PC-9 (cell line): ENCODE measurements at regions not wholly inside any gene's neighbourhood (a gene's known extent, or its start where the extent isn't known, plus 50 kb on each side); places are given as distances from the start of the nearest gene placed in this dataset.

ENCODE experiments used
- BruUV-seq: library from RNA; stranded (reverse); fragments of 400-500 nt; replicated peaks from 2 replicates; lab custom pipeline; 2021; lab: Mats Ljungman, UMichigan
- CTCF ChIA-PET: fragments of 300-600 bp; sonication (Branson Sonifier 250); formaldehyde crosslinking; loops from one replicate; lab custom pipeline; 2022; ENCODE audit warnings: antibody characterized with exemption; lab: Charles Lee
- POLR2A ChIA-PET: fragments of 300-600 bp; sonication (Branson Sonifier 250); formaldehyde crosslinking; loops from one replicate; lab custom pipeline; 2022; ENCODE audit warnings: antibody characterized with exemption; ENCODE audit not compliant: unreplicated experiment; lab: Charles Lee
- DNase-seq, 2 experiments: peaks; one replicate each; pipeline versions ENCODE4 v3.0.0 to v3.0.0-alpha.2; 2015 to 2022; ENCODE audit warnings: mixed read lengths in 1 of 2
- H2AFZ ChIP-seq: fragments of 200-600 bp; sonication (generic); 2 replicates; pipeline ENCODE4 v1.8.1; 2017; ENCODE audit warnings: antibody characterized with exemption
- H3F3A ChIP-seq: fragments of 200-600 bp; sonication (generic); 2 replicates; pipeline ENCODE4 v1.8.1; 2017; ENCODE audit warnings: antibody characterized with exemption, mild to moderate bottlenecking, low read depth; ENCODE audit not compliant: insufficient read depth
- H3K27ac ChIP-seq: fragments of 200-600 bp; sonication (generic); 2 replicates; pipeline ENCODE4 v1.6.1; 2016; ENCODE audit warnings: mixed run types
- H3K27me3 ChIP-seq: fragments of 200-600 bp; sonication (generic); 2 replicates; pipeline ENCODE4 v1.6.1; 2016; ENCODE audit warnings: low read depth, mixed run types; ENCODE audit not compliant: insufficient read depth
- H3K36me3 ChIP-seq: fragments of 200-600 bp; sonication (generic); 2 replicates; pipeline ENCODE4 v1.6.1; 2016; ENCODE audit warnings: low read depth, mixed run types
- H3K4me1 ChIP-seq: fragments of 200-600 bp; sonication (generic); replicated peaks from 2 replicates; pipeline ENCODE4 v1.6.1; 2016; ENCODE audit warnings: mixed run types; ENCODE audit not compliant: insufficient read depth
- H3K4me2 ChIP-seq: fragments of 200-600 bp; sonication (generic); 2 replicates; pipeline ENCODE4 v1.6.1; 2017; ENCODE audit warnings: mixed run types
- H3K4me3 ChIP-seq: fragments of 200-600 bp; sonication (generic); 2 replicates; pipeline ENCODE4 v1.6.1; 2016; ENCODE audit warnings: mixed run types
- H3K79me2 ChIP-seq: fragments of 200-600 bp; sonication (generic); 2 replicates; pipeline ENCODE4 v1.6.1; 2017; ENCODE audit warnings: low read depth, mixed run types
- H3K9me2 ChIP-seq: fragments of 200-600 bp; sonication (generic); 2 replicates; pipeline ENCODE4 v1.8.1; 2017; ENCODE audit warnings: mild to moderate bottlenecking; ENCODE audit not compliant: insufficient read depth
- H3K9me3 ChIP-seq: fragments of 200-600 bp; sonication (generic); 2 replicates; pipeline ENCODE4 v1.8.1; 2016; ENCODE audit warnings: low read depth; ENCODE audit not compliant: insufficient read depth
- H4K20me1 ChIP-seq: fragments of 200-600 bp; sonication (generic); 2 replicates; pipeline ENCODE4 v1.8.1; 2017; ENCODE audit not compliant: insufficient read depth
- CTCF ChIP-seq: fragments of 200-600 bp; sonication (generic); conservative IDR thresholded peaks from 2 replicates; pipeline ENCODE4 v1.6.1; 2017; ENCODE audit warnings: mixed run types, antibody characterized with exemption, mild to moderate bottlenecking, moderate library complexity
- EZH2 ChIP-seq: fragments of 200-600 bp; sonication (generic); IDR thresholded peaks from 2 replicates; pipeline ENCODE4 v1.8.0; 2017; ENCODE audit warnings: antibody characterized with exemption, low read depth
- intact Hi-C: fragments of 100-400 bp; cut with micrococcal nuclease; formaldehyde crosslinking; loops from one replicate; pipeline ENCODE4 v1.10.0; 2022; ENCODE audit not compliant: unreplicated experiment

- Histone ChIP-seq H3K9me2 (no peaks in the 10 kb centered on the region), H3K27me3 (no peaks in the 10 kb centered on the region), H3K4me2 (0 out of 2 replicates have a peak overlapping the region, but pooled peaks have one; percentile 15), H3K4me3 (no peak overlapping the region), H3K27ac (no peak overlapping the region), H3K79me2 (no peaks in the 10 kb centered on the region), H3K9me3 (no peaks in the 10 kb centered on the region), H2AFZ (no peak overlapping the region), H3K36me3 (no peaks in the 10 kb centered on the region), H3K4me1 (no peaks in the 10 kb centered on the region), H3F3A (no peaks in the 10 kb centered on the region), H4K20me1 (no peaks in the 10 kb centered on the region)
- intact Hi-C loops: no loop called here
- TF ChIP-seq CTCF (no peak), EZH2 (no peak)
- no TSS peak for BruUV-seq
- DNase-seq: no peak
- ChIA-PET CTCF (no interaction called here), POLR2A (no interaction called here)
Measured at GRCh38 chr5:123882965-123883345, 371.0 kb downstream of the CSNK1G3 start.

- no peaks in the 10 kb centered on the region for H4K20me1 ChIP-seq
- H3K36me3 ChIP-seq: no peaks in the 10 kb centered on the region
- DNase-seq: no peak
- ChIA-PET POLR2A (no interaction called here), CTCF (no interaction called here)
- TF ChIP-seq CTCF: no peak
- TF ChIP-seq EZH2: no peak
- no peak overlapping the region for H3K4me3 ChIP-seq
- no peaks in the 10 kb centered on the region for H3K9me3 ChIP-seq
- no peak overlapping the region for H2AFZ ChIP-seq
- H3K79me2 ChIP-seq: no peaks in the 10 kb centered on the region
- H3K4me2 ChIP-seq: 0 out of 2 replicates have a peak overlapping the region, but pooled peaks have one; percentile 15
- BruUV-seq: no TSS peak
- H3K4me1 ChIP-seq: no peaks in the 10 kb centered on the region
- H3K27ac ChIP-seq: no peak overlapping the region
- H3F3A ChIP-seq: no peaks in the 10 kb centered on the region
- H3K9me2 ChIP-seq: no peaks in the 10 kb centered on the region
- intact Hi-C loops: no loop called here
- H3K27me3 ChIP-seq: no peaks in the 10 kb centered on the region
Measured at GRCh38 chr5:123882319-123882964, 370.5 kb downstream of the CSNK1G3 start.

GRCh38 chr5:123881759-123882244 lies 369.8 kb downstream of the CSNK1G3 start:
- Histone ChIP-seq H3K4me2 (no peak overlapping the region), H3K9me2 (no peaks in the 10 kb centered on the region), H3K27me3 (no peaks in the 10 kb centered on the region), H3K9me3 (no peaks in the 10 kb centered on the region), H3K4me1 (no peaks in the 10 kb centered on the region), H2AFZ (no peak overlapping the region), H3K27ac (no peak overlapping the region), H3K36me3 (no peaks in the 10 kb centered on the region), H3F3A (no peaks in the 10 kb centered on the region), H3K4me3 (no peak overlapping the region), H3K79me2 (no peaks in the 10 kb centered on the region), H4K20me1 (no peaks in the 10 kb centered on the region)
- ChIA-PET POLR2A (no interaction called here), CTCF (no interaction called here)
- BruUV-seq: no TSS peak
- intact Hi-C loops: no loop called here
- no peak for TF ChIP-seq CTCF
- TF ChIP-seq EZH2: no peak
- DNase-seq: no peak
